Fibroblast of skin of back (primary cell): ENCODE measurements at regions not wholly inside any gene's neighbourhood (a gene's known extent, or its start where the extent isn't known, plus 50 kb on each side); places are given as distances from the start of the nearest gene placed in this dataset.
"Not testable (repeated sequence)": the region's sequence is repeated elsewhere in the genome, so short reads cannot be mapped to it uniquely, and the experiment has no call there.

Experiments used
- DNase-seq: peaks from one replicate; pipeline ENCODE4 v3.0.0-alpha.2; 2013

GRCh38 chr7:111676167-111676566 lies 113.9 kb upstream of the IMMP2L start:
- DNase-seq = no peak

DNA sequence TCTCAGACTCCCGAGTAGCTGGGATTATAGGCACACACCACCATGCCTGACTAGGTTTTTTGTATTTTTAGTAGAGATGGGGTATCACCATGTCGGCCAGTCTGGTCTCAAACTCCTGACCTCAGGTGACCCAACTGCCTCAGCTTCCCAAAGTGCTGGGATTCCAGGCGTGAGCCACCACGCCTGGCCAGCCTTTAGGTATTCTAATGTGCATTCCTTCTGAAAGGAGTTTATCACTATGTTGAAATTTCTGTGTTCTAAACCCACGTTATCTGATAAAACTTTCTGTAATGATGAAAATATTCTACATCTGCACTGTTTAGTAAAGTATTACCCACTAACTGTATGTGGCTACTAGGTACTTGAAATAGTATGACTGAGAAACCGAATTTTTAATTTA lies 110.6 kb upstream of the IMMP2L start:
- no peak for DNase-seq

DNA sequence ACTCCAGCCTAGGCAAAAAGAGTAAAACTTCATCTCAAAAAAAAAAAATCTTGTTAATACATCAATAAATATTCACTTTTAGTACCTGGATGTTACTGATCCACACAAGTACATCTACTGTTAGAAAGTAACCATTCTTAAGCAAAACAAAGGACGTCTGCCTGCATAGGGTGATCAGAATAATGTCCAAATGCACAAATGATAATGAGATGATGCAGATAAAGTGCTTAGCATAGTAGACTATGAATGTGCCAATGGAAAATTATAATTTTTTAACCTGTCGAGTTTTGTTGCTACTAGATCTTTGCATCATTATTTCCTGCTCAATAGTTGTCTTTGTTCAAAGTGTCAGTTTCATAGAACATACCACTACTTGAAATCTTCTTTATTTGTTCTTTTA lies 109.6 kb upstream of the IMMP2L start:
- no peak for DNase-seq

DNA sequence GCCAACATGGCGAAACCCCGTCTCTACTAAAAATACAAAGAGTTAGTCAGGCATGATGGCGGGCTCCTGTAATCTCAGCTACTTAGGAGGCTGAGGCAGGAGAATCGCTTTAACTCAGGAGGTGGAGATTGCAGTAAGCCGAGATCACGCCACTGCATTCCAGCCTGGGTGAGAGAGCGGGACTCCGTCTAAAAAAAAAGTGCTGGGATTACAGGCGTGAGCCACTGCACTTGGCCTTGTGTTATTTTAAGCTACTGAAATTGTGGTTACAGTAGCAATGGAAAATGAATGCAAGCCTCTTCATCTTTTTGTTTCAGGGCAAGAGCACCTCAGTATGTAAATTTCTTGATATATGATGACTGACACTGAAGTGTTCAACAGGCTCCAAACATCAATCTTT lies 106.4 kb upstream of the IMMP2L start:
- DNase-seq = no peak

GRCh38 chr7:111667488-111667887 lies 105.2 kb upstream of the IMMP2L start:
- DNase-seq = no peak

- no peak for DNase-seq
These were observed 104.0 kb upstream of the IMMP2L start for GRCh38 chr7:111666260-111666659.

GRCh38 chr7:111663771-111664170 lies 101.5 kb upstream of the IMMP2L start:
- no peak for DNase-seq

GRCh38 chr7:111662386-111662785 lies 100.1 kb upstream of the IMMP2L start:
- DNase-seq = no peak

DNA sequence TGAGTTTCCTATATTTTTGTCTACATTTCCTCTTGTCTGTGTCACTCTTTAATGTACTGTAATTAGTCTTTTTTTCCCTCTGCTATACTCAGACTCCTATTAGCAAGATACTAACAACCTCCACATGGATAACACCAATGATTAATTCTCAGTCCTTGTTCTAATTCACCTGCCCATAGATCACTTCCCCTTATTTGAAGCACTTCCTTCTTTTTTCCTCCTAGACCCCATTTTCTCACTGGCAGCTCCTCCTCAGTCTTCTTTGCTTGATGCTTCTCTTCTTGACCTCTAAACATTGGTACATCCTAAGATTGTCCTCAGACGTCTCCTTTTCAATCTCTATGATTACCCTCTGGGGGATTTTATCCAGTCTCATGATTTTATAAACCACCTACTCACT lies 98.2 kb upstream of the IMMP2L start:
- no peak for DNase-seq

DNA sequence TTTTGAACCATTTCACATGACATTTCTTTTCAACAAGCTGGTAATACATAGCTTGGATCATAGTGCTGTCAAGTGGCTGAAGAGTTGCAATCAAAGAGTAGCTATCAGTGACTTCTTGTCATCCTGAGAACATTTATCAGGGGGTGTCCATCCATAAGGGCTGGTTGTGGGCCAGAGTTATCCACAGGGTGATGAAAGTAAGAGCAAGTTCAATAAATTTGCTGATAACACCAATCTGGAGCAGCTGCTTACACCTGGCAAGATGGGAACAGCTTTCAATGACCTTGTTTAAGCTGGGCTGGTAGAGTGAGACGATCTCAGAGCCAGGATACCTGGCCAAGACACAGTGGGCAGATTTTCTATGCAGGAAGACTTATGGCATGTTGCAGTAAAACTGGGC lies 96.3 kb upstream of the IMMP2L start:
- no peak for DNase-seq

DNA sequence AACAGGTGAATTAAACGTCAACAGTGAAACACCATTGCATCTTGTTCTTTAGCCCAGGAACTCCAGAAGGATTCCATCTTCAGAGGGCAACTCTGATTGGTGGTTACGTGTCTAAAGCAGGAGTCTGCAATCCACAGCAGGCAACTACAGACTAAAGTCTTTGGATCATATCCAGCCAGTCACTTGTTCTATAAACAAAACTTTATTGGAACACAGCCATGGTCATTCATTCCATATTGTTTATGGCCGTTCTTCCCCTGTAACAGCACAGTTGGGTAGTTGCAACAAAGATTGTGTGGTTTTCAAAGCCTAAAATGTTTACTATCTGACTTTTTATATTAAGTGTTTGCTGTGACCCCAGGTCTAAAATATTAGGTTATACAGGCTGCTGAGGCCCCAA lies 94.7 kb upstream of the IMMP2L start:
- no peak for DNase-seq

GRCh38 chr7:111654343-111654742 lies 92.1 kb upstream of the IMMP2L start:
- DNase-seq = peak; percentile 12

DNA sequence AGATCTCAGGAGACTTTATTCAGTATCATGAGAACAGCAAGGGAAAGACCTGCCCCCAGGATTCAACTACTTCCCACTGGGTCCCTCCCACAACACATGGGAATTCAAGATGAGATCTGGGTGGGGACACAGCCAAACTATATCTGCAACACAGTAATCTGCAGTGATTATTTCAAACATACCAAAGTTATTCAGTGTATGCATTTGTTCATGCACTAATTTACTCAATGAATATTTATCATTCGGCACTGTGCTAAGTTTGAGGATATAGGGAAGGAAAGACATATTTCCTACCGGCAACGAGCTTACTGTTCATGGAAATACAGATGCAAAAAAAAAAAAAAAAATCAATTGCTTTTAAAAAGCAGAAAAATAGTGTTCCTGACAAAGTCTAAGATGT lies 91.6 kb upstream of the IMMP2L start:
- DNase-seq = no peak

DNA sequence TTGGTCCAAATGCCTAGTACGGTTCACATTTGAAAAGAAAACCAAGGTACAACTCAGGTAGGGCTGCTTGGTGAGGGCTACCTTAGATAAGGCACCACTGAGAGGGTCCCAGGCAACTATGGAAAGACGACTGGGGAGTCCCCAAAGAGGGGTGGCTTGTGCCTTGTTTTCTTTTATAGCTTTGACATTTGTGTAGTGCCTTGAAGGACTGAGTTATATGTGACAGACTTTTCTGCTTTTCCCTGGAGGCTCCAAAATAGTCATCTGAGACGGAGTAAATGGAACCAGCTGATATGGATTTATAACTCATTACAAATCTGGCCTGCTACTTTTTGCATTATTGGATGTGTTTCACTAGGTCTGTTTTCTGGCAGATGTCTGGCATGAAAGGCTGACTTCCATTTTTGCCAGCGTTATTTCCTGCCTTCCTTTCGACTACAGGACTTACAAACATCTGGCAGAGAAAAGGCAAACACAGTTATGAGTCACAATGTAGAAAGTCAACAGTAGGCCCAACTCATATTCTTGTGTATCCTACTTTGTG lies 88.2 kb upstream of the IMMP2L start:
- peak; percentile 30 for DNase-seq

GRCh38 chr7:111647881-111648280 lies 85.6 kb upstream of the IMMP2L start:
- no peak for DNase-seq

- DNase-seq = not testable (repeated sequence)
These were observed 82.3 kb upstream of the IMMP2L start for GRCh38 chr7:111644595-111644994.

GRCh38 chr7:111642373-111642772 lies 80.1 kb upstream of the IMMP2L start:
- DNase-seq = no peak

- no peak for DNase-seq
These were observed 78.1 kb upstream of the IMMP2L start for GRCh38 chr7:111640416-111640815.

- peak; percentile 9 for DNase-seq
These were observed 77.6 kb upstream of the IMMP2L start for GRCh38 chr7:111639934-111640333.

DNA sequence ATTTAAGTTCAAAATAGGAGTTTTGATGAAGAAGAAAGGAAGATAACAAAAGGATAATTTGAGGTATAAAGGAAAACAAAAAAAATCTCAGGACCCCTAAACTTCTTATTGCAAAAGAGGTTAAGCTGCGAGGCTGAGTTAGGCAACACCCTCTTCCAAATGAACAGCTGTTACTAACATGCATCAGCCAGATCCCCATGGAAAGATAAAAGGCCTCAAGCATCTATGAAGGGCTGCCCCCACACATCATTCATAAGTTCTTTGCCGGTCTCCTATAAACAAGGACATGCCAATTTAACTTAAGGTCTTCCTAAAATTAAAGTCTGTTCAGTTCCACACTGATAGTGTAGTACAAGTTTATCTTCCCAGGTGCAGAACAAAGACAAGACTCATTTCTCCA lies 75.8 kb upstream of the IMMP2L start:
- no peak for DNase-seq

DNA sequence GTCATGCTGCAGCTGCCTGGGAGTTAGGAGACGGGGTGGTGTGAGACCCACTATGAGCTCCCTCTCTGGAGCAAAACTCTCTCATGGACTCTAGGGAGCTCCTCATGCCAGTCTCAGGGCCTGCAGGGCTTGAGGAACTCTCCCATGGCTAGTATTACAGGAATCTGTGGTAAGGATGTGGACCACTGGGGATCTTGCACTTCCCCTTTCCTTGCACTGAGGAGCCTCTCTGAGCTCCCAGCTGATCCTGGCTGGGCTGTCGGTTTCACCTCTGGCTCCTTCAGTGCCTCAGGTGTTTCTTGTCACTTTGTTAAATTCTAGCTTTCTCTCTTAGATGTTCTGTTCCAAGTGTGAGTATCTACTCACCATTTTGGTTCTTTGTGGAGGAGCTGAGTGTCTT lies 71.6 kb upstream of the IMMP2L start:
- no peak for DNase-seq

- DNase-seq = no peak
These were observed 68.6 kb upstream of the IMMP2L start for GRCh38 chr7:111630862-111631261.

DNA sequence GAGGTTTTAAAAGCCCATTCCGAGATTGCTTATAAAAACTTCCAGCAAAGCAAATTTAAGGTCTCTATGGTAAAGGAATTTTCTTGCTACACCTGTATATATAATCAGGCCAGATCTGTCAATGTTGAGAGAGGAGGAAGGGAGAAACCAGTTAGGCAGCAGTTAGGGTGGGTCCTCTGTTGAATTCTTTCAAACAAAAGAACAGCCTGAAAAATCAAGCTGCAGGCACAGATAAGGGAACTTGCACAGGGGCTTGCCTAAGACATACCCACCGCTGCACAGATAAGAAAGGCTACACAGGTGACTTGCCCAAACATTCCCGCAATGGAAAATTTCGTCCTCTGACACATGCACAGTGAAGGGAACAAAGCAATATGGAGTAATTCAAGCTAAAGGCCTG lies 59.8 kb upstream of the IMMP2L start:
- no peak for DNase-seq
